Gastroesophageal sphincter (tissue), 3 donors: ENCODE measurements at regions not wholly inside any gene's neighbourhood (a gene's known extent, or its start where the extent isn't known, plus 50 kb on each side); places are given as distances from the start of the nearest gene placed in this dataset.

Experiments used
- CTCF ChIP-seq, 4 experiments: fragments of 200-600 bp in 2 of 4; fragments of 450-650 bp in 2 of 4; sonication (generic) in 1 of 4; IDR thresholded peaks; one replicate each; pipeline ENCODE4 v1.5.1; 2017 to 2019; ENCODE audit warnings: antibody characterized with exemption in 4 of 4, mild to moderate bottlenecking in 2 of 4, moderate library complexity in 2 of 4
- POLR2A ChIP-seq, 2 donors: fragments of 450-650 bp; IDR thresholded peaks; one replicate each; pipeline ENCODE4 v1.6.1; 2017; ENCODE audit warnings: antibody characterized with exemption in 2 of 2, mild to moderate bottlenecking in 2 of 2, moderate library complexity in 1 of 2

GRCh38 chr17:77462553-77463497, 322.1 kb downstream of the SEC14L1 start:
- TF ChIP-seq CTCF (IDR thresholded peaks at IDR 0.05) (no peak), POLR2A (IDR thresholded peaks at IDR 0.05) (no peak)
